Fibroblast of lung (primary cell): ENCODE measurements at regions not wholly inside any gene's neighbourhood (a gene's known extent, or its start where the extent isn't known, plus 50 kb on each side); places are given as distances from the start of the nearest gene placed in this dataset.

Source experiments
- DNase-seq, 2 donors: peaks; one replicate each; pipeline versions ENCODE4 v3.0.0 to v3.0.0-alpha.2; 2010; ENCODE audit warnings: low read depth in 2 of 2
- H2AFZ ChIP-seq: 2 replicates; pipeline ENCODE4 v1.5.1; 2012; ENCODE audit warnings: low read length, control low read depth, inconsistent platforms
- H3K27ac ChIP-seq: 2 replicates; pipeline ENCODE4 v1.5.1; 2011; ENCODE audit warnings: low read length, control low read depth; ENCODE audit not compliant: insufficient read depth
- H3K27me3 ChIP-seq: 2 replicates; pipeline ENCODE4 v1.5.1; 2011; ENCODE audit warnings: mild to moderate bottlenecking, low read length; ENCODE audit not compliant: control insufficient read depth, insufficient read depth
- H3K36me3 ChIP-seq: 2 replicates; pipeline ENCODE4 v1.5.1; 2011; ENCODE audit warnings: low read length; ENCODE audit not compliant: control insufficient read depth, insufficient read depth
- H3K4me1 ChIP-seq: 2 replicates; pipeline ENCODE4 v1.5.1; 2011; ENCODE audit warnings: low read length; ENCODE audit not compliant: control insufficient read depth, insufficient read depth; ENCODE audit errors: extremely low read depth
- H3K4me2 ChIP-seq: 2 replicates; pipeline ENCODE4 v1.5.1; 2011; ENCODE audit warnings: low read length, control low read depth; ENCODE audit not compliant: insufficient read depth; ENCODE audit errors: extremely low read depth
- H3K4me3 ChIP-seq, 4 experiments: fragments of 200-600 bp in 1 of 4; sonication (generic) in 1 of 4; replicated peaks in 1 of 4; 2 replicates each; pipeline ENCODE4 v1.5.1; 2011 to 2016; ENCODE audit warnings: low read length in 4 of 4, low read depth in 3 of 4, mild to moderate bottlenecking in 3 of 4, control low read depth in 2 of 4, inconsistent platforms in 1 of 4, mixed read lengths in 1 of 4; ENCODE audit not compliant: insufficient read depth in 1 of 4; ENCODE audit errors: control extremely low read depth in 1 of 4
- H3K79me2 ChIP-seq: 2 replicates; pipeline ENCODE4 v1.5.1; 2012; ENCODE audit warnings: mild to moderate bottlenecking, low read length, inconsistent platforms; ENCODE audit not compliant: control insufficient read depth, insufficient read depth
- H3K9ac ChIP-seq: 2 replicates; pipeline ENCODE4 v1.5.1; 2011; ENCODE audit warnings: mild to moderate bottlenecking, low read length, control low read depth; ENCODE audit not compliant: insufficient read depth
- H3K9me3 ChIP-seq: 2 replicates; pipeline ENCODE4 v1.5.1; 2012; ENCODE audit warnings: low read depth, low read length; ENCODE audit not compliant: control insufficient read depth, insufficient read depth
- H4K20me1 ChIP-seq: 2 replicates; pipeline ENCODE4 v1.5.1; 2011; ENCODE audit warnings: low read length; ENCODE audit not compliant: control insufficient read depth, insufficient read depth; ENCODE audit errors: extremely low read depth
- CTCF ChIP-seq, 2 donors: IDR thresholded peaks in 1 of 2; conservative IDR thresholded peaks in 1 of 2; 1 replicate in 1 of 2; 2 replicates in 1 of 2; pipeline ENCODE4 v1.5.1; 2011 to 2012; ENCODE audit warnings: low read length in 2 of 2, control low read depth in 1 of 2, inconsistent platforms in 1 of 2, low read depth in 1 of 2, mild to moderate bottlenecking in 1 of 2
- EZH2 ChIP-seq: IDR thresholded peaks from 2 replicates; pipeline ENCODE4 v1.5.1; 2012; ENCODE audit warnings: low read length, control low read depth, mild to moderate bottlenecking; ENCODE audit errors: missing control alignments

GRCh38 chr22:27113641-27114040, 456.3 kb downstream of the MIAT start:
- H3K4me2 ChIP-seq, result no peak overlapping the region
- H3K27ac ChIP-seq, result no peak overlapping the region
- no peaks in the 10 kb centered on the region for H3K36me3 ChIP-seq
- H3K27me3 ChIP-seq, result no peaks in the 10 kb centered on the region
- H3K4me3 ChIP-seq, result no peak overlapping the region
- H4K20me1 ChIP-seq, result no peaks in the 10 kb centered on the region
- no peaks in the 10 kb centered on the region for H3K79me2 ChIP-seq
- H3K4me1 ChIP-seq, result peaks cover 17% of the 10 kb centered on the region
- no peaks in the 10 kb centered on the region for H3K9me3 ChIP-seq
- no peak for TF ChIP-seq CTCF (conservative IDR thresholded peaks at IDR 0.05 in 1 of 2, IDR thresholded peaks at IDR 0.05 in 1 of 2; ENCODE audit: low read depth in 1 of 2, low read length in 2 of 2)
- no peak for TF ChIP-seq EZH2
- DNase-seq, result peak in 1 of 2 donors; percentile 58
- no peak overlapping the region for H3K9ac ChIP-seq
- H2AFZ ChIP-seq, result no peak overlapping the region

- H3K9me3 ChIP-seq, result no peaks in the 10 kb centered on the region
- H3K9ac ChIP-seq, result no peak overlapping the region
- no peak overlapping the region for H3K4me2 ChIP-seq
- no peaks in the 10 kb centered on the region for H3K27me3 ChIP-seq
- H4K20me1 ChIP-seq, result no peaks in the 10 kb centered on the region
- DNase-seq, result no peak
- no peak overlapping the region for H3K4me3 ChIP-seq
- no peak overlapping the region for H2AFZ ChIP-seq
- H3K36me3 ChIP-seq, result no peaks in the 10 kb centered on the region
- no peaks in the 10 kb centered on the region for H3K79me2 ChIP-seq
- no peak overlapping the region for H3K27ac ChIP-seq
- peaks cover 17% of the 10 kb centered on the region for H3K4me1 ChIP-seq
- no peak for TF ChIP-seq CTCF (conservative IDR thresholded peaks at IDR 0.05 in 1 of 2, IDR thresholded peaks at IDR 0.05 in 1 of 2; ENCODE audit: low read depth in 1 of 2, low read length in 2 of 2)
- no peak for TF ChIP-seq EZH2
Observed at GRCh38 chr22:27114186-27114585, 456.8 kb downstream of the MIAT start.

- no peak overlapping the region for H3K9ac ChIP-seq
- H3K4me3 ChIP-seq, result no peak overlapping the region
- H3K79me2 ChIP-seq, result no peaks in the 10 kb centered on the region
- H3K36me3 ChIP-seq, result no peaks in the 10 kb centered on the region
- peaks cover 17% of the 10 kb centered on the region for H3K4me1 ChIP-seq
- H2AFZ ChIP-seq, result no peak overlapping the region
- TF ChIP-seq CTCF (conservative IDR thresholded peaks at IDR 0.05 in 1 of 2, IDR thresholded peaks at IDR 0.05 in 1 of 2; ENCODE audit: low read depth in 1 of 2, low read length in 2 of 2), result no peak
- no peak for TF ChIP-seq EZH2
- peak overlapping the region; percentile 11 for H3K4me2 ChIP-seq
- H3K27ac ChIP-seq, result no peak overlapping the region
- H4K20me1 ChIP-seq, result no peaks in the 10 kb centered on the region
- no peaks in the 10 kb centered on the region for H3K9me3 ChIP-seq
- no peaks in the 10 kb centered on the region for H3K27me3 ChIP-seq
- DNase-seq, result no peak
Observed at GRCh38 chr22:27115410-27115809, 458.0 kb downstream of the MIAT start.
